GM12891 (cell line): ENCODE measurements at regions not wholly inside any gene's neighbourhood (a gene's known extent, or its start where the extent isn't known, plus 50 kb on each side); places are given as distances from the start of the nearest gene placed in this dataset.

Experiments
- DNase-seq: peaks from one replicate; pipeline ENCODE4 v3.0.0; 2011; ENCODE audit warnings: low spot score; ENCODE audit not compliant: insufficient read length
- FAIRE-seq: peaks from 2 replicates; lab custom pipeline; 2011; peaks lifted over from hg19 to GRCh38; lab: Jason Lieb, UNC
- PAX5 ChIP-seq: IDR thresholded peaks from 2 replicates; pipeline ENCODE4 v1.6.1; 2011; ENCODE audit warnings: low read length, moderate library complexity, mild to moderate bottlenecking; ENCODE audit not compliant: insufficient read depth, severe bottlenecking
- POLR2A ChIP-seq: IDR thresholded peaks from 2 replicates; pipeline ENCODE4 v1.6.1; 2011; ENCODE audit warnings: low read depth, low read length, control low read depth
- POLR2AphosphoS5 ChIP-seq: IDR thresholded peaks from 2 replicates; pipeline ENCODE4 v1.6.1; 2011; ENCODE audit warnings: low read depth, low read length, control low read depth
- POU2F2 ChIP-seq: IDR thresholded peaks from 2 replicates; pipeline ENCODE4 v1.6.1; 2011; ENCODE audit warnings: low read depth, mild to moderate bottlenecking, control low read depth, low read length, moderate library complexity
- SPI1 ChIP-seq: IDR thresholded peaks from 2 replicates; pipeline ENCODE4 v1.6.1; 2011; ENCODE audit warnings: low read depth, low read length, control low read depth
- TAF1 ChIP-seq: IDR thresholded peaks from 2 replicates; pipeline ENCODE4 v1.6.1; 2011; ENCODE audit warnings: low read depth, low read length, control low read depth

DNA sequence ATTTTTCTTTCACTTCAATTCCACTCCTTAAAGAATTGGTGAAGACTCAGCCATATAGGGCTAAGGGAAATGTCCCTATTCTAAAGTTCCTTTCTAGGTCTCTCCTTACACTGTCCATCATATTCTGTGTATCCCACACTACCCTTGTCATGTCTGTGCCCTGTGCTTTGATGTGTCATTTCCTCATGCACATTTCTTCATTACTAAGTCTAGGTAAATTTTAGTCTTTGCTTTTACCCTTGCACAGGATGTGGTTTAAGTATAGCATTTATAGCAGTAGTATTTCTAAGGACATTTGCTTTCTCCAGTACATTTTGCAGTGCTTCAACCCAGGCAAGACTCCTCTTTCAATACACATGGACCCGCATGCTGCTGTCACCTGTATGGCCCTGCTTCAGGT, 221.5 kb upstream of the ACVR2A start:
- peak; percentile 78 for FAIRE-seq
- peak; percentile 16; the same call in 1 of the 2 replicates for TF ChIP-seq SPI1
- TF ChIP-seq POLR2AphosphoS5 = no peak
- no peak for TF ChIP-seq PAX5
- no peak for DNase-seq

DNA sequence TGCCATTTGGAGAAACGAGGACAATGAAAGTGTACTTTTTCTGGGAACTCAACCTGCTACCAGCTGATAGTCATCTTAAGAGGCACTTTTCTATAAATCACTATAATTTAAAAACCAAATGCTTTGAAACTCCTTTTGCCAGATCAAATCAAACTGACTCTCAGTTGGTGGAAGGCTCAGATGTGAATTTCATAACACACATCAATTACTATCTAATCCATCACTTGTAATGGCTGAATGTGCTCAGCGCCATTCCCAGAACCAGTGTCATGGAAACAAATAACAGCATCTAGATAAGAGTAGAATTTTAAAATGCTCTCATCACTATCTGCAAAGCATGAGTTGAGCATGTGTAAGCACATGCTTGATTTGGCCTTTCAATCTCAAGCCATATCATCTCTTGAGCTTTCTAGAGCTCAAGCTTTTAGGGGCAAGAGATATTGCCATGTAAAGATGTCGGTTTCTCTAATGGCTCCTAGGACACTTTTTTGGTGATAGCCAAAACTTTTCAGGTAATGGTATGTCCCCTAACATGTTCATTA, 223.1 kb upstream of the ACVR2A start:
- FAIRE-seq = no peak
- DNase-seq = no peak
- TF ChIP-seq POLR2A = no peak

DNA sequence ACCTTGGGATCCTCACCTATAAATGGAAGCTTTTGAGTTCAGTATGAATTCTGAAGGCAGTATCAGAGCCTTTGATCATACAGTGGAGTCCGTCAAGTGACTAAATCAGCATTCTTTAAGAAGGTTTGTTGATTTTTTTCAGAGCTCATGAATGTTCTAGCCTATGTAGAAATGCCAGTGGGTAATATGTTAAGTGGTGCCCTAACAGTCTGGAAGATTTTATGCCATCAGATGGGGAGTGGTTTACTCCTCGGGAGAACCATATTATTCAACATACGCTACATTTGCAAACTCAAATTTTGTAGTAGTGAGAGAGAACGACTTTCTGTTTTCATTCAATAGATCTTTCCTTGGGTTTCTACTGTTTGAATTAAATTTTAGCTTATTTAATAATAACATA, 225.0 kb upstream of the ACVR2A start:
- no peak for FAIRE-seq
- no peak for DNase-seq
- no peak for TF ChIP-seq TAF1
- TF ChIP-seq SPI1 = no peak
- TF ChIP-seq PAX5 = no peak
- TF ChIP-seq POU2F2 = no peak
- TF ChIP-seq POLR2AphosphoS5 = no peak
- no peak for TF ChIP-seq POLR2A

- TF ChIP-seq POLR2A = no peak
- TF ChIP-seq SPI1 = no peak
- TF ChIP-seq POU2F2 = no peak
- no peak for TF ChIP-seq PAX5
- no peak for TF ChIP-seq TAF1
- no peak for TF ChIP-seq POLR2AphosphoS5
- no peak for FAIRE-seq
- DNase-seq = no peak
These were observed 229.1 kb upstream of the ACVR2A start for GRCh38 chr2:147615726-147616125.

- DNase-seq (no peak), FAIRE-seq (no peak)
- TF ChIP-seq POLR2AphosphoS5 = no peak
- no peak for TF ChIP-seq SPI1
- TF ChIP-seq POLR2A = no peak
- TF ChIP-seq TAF1 = no peak
- no peak for TF ChIP-seq POU2F2
- TF ChIP-seq PAX5 = no peak
These were observed 229.8 kb upstream of the ACVR2A start for GRCh38 chr2:147614979-147615470.

DNA sequence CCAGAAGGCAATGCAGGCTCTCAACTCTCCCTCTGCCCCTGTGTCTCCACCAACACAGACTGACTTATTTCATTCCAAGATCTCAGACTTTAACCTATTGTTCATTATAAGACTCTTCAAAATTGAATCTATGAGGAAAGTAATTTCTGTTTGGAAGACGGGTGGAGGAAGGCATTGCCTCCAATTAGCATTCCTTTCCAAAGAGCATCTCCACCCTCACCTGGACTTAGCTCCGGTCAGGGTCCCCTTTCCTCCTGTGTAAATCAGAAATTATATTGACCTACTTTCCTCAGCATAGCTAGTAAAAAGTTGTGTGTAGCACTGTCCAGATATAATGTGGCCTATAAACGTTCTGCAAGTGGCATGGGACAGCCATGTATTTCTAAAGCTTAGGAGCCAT, 230.4 kb upstream of the ACVR2A start:
- no peak for TF ChIP-seq TAF1
- TF ChIP-seq PAX5 = no peak
- TF ChIP-seq POU2F2 = no peak
- TF ChIP-seq POLR2AphosphoS5 = no peak
- TF ChIP-seq POLR2A = no peak
- no peak for TF ChIP-seq SPI1
- FAIRE-seq = no peak
- DNase-seq = no peak

GRCh38 chr2:147610496-147611040, 234.3 kb upstream of the ACVR2A start:
- FAIRE-seq (no peak), DNase-seq (no peak)
- TF ChIP-seq POLR2AphosphoS5 = no peak
- TF ChIP-seq TAF1 = no peak
- TF ChIP-seq PAX5 = no peak

DNA sequence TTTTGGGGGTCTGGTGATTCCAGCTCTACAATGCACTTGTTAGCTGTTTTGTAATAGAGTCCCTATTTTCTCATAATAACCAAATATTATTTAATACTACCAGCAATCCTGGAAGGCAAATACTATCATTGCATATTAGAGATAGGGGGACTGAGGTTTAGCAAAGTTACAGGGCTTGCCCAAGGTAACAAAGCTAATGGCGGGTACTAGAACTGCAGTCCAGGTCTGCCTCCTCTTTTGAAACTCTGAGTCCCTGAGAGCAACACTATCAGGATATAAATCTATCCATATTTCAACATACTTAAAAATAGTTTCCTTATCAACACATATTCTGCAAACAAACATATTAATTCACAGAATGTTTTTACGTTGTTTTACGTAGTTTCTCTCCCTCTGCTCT, 235.5 kb upstream of the ACVR2A start:
- DNase-seq (no peak), FAIRE-seq (no peak)

GRCh38 chr2:147607379-147607778, 237.4 kb upstream of the ACVR2A start:
- FAIRE-seq (no peak), DNase-seq (no peak)
- TF ChIP-seq TAF1 (no peak), POLR2A (no peak), POLR2AphosphoS5 (no peak), POU2F2 (no peak), SPI1 (no peak)

More for the DNA sequence above, 235.5 kb upstream of the ACVR2A start:
- TF ChIP-seq SPI1 (no peak), POLR2AphosphoS5 (no peak), POU2F2 (no peak), PAX5 (no peak), POLR2A (no peak), TAF1 (no peak)

DNA sequence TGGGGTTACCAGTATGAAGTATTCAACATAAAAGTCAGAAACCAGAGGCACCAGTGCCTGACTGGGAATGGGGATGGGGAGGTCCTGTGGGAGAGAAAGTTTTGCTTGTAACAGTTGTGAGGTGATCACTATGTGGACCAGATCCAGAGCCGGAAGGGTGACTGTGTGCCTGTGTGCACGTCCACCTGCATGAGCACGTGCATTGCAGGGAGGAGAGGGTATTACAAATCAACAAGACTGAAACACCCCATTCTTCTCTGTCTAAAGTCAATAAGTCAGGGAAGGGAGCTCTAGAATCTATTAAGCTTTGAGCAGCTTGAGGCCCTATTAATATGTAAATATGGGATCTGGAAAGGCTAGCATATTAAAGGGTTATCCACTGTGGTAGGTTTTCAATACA, 241.0 kb upstream of the ACVR2A start:
- no peak for FAIRE-seq
- DNase-seq = no peak
- TF ChIP-seq POU2F2 = no peak
- no peak for TF ChIP-seq PAX5
- TF ChIP-seq POLR2A = no peak
- no peak for TF ChIP-seq POLR2AphosphoS5
- no peak for TF ChIP-seq TAF1
- no peak for TF ChIP-seq SPI1
